Endothelial cell of umbilical vein (primary cell): ENCODE measurements at regions not wholly inside any gene's neighbourhood (a gene's known extent, or its start where the extent isn't known, plus 50 kb on each side); places are given as distances from the start of the nearest gene placed in this dataset.

Source experiments
- BruUV-seq: library from RNA; stranded (reverse); fragments of 400-500 nt; replicated peaks from 2 replicates; lab custom pipeline; 2021; lab: Mats Ljungman, UMichigan
- CTCF ChIA-PET: fragments of 300-600, 350-600 bp; sonication (Branson Sonifier 250); formaldehyde crosslinking; loops from one replicate; lab custom pipeline; 2021; ENCODE audit warnings: antibody characterized with exemption, inconsistent platforms; lab: Charles Lee
- POLR2A ChIA-PET: fragments of 300-600, 350-600 bp; sonication (Branson Sonifier 250); formaldehyde crosslinking; loops from one replicate; lab custom pipeline; 2021; ENCODE audit warnings: antibody characterized with exemption, inconsistent platforms; lab: Charles Lee
- DNase-seq: peaks from one replicate; pipeline ENCODE4 v3.0.0-alpha.2; 2011; ENCODE audit warnings: low read depth, low spot score
- FAIRE-seq: peaks from 2 replicates; lab custom pipeline; 2011; peaks lifted over from hg19 to GRCh38; lab: Jason Lieb, UNC
- H2AFZ ChIP-seq: 2 replicates; pipeline ENCODE4 v1.6.0; 2012; ENCODE audit warnings: low read depth, low read length, control low read depth, inconsistent platforms
- H3K27ac ChIP-seq: 2 replicates; pipeline ENCODE4 v1.5.1; 2011; ENCODE audit warnings: low read depth, mild to moderate bottlenecking, control low read depth, low read length, moderate library complexity; ENCODE audit not compliant: insufficient read depth
- H3K27me3 ChIP-seq, 2 experiments: 2 replicates each; pipeline versions ENCODE4 v1.6.0 to v1.6.1; 2011; ENCODE audit warnings: low read length in 2 of 2, mixed read lengths in 1 of 2; ENCODE audit not compliant: control insufficient read depth in 2 of 2, insufficient read depth in 2 of 2
- H3K36me3 ChIP-seq, 2 experiments: 2 replicates in 1 of 2; 3 replicates in 1 of 2; pipeline ENCODE4 v1.5.1; 2011; ENCODE audit warnings: low read length in 2 of 2, mild to moderate bottlenecking in 1 of 2, moderate library complexity in 1 of 2; ENCODE audit not compliant: control insufficient read depth in 2 of 2, insufficient read depth in 2 of 2; ENCODE audit errors: extremely low read depth in 1 of 2
- H3K4me1 ChIP-seq: 3 replicates; pipeline ENCODE4 v1.5.1; 2011; ENCODE audit warnings: mild to moderate bottlenecking, low read length; ENCODE audit not compliant: control insufficient read depth, insufficient read depth; ENCODE audit errors: extremely low read depth
- H3K4me2 ChIP-seq: 2 replicates; pipeline ENCODE4 v1.6.1; 2011; ENCODE audit warnings: low read length, control low read depth, mixed read lengths; ENCODE audit not compliant: insufficient read depth
- H3K4me3 ChIP-seq, 3 experiments: fragments of 200-600 bp in 1 of 3; sonication (generic), shearing (Covaris generic) in 1 of 3; replicated peaks in 1 of 3; 2 replicates each; pipeline ENCODE4 v1.5.1; 2011 to 2016; ENCODE audit warnings: control low read depth in 3 of 3, low read length in 3 of 3, mild to moderate bottlenecking in 2 of 3, inconsistent platforms in 1 of 3, low read depth in 1 of 3, moderate library complexity in 1 of 3; ENCODE audit not compliant: insufficient read depth in 1 of 3
- H3K79me2 ChIP-seq: 2 replicates; pipeline ENCODE4 v1.6.0; 2012; ENCODE audit warnings: low read length, inconsistent platforms; ENCODE audit not compliant: control insufficient read depth, insufficient read depth
- H3K9ac ChIP-seq: replicated peaks from 2 replicates; pipeline ENCODE3; 2011; ENCODE audit warnings: low read length, control low read depth; ENCODE audit not compliant: insufficient read depth; ENCODE audit errors: extremely low read depth
- H3K9me1 ChIP-seq: replicated peaks from 3 replicates; pipeline ENCODE4 v1.6.0; 2011; ENCODE audit warnings: mild to moderate bottlenecking, low read length; ENCODE audit not compliant: control insufficient read depth, insufficient read depth; ENCODE audit errors: extremely low read depth
- H3K9me3 ChIP-seq: replicated peaks from 2 replicates; pipeline ENCODE4 v1.5.1; 2012; ENCODE audit warnings: low read length, inconsistent platforms; ENCODE audit not compliant: control insufficient read depth, insufficient read depth
- H4K20me1 ChIP-seq: replicated peaks from 2 replicates; pipeline ENCODE3; 2011; ENCODE audit warnings: mild to moderate bottlenecking, low read length; ENCODE audit not compliant: control insufficient read depth, insufficient read depth; ENCODE audit errors: extremely low read depth
- EZH2 ChIP-seq: IDR thresholded peaks from 2 replicates; pipeline ENCODE4 v1.6.1; 2012; ENCODE audit warnings: borderline replicate concordance, low read depth, mild to moderate bottlenecking, moderate library complexity, low read length, inconsistent platforms; ENCODE audit not compliant: severe bottlenecking
- FOS ChIP-seq: IDR thresholded peaks from 2 replicates; pipeline ENCODE4 v1.6.1; 2011; ENCODE audit warnings: mild to moderate bottlenecking, low read length, moderate library complexity, borderline replicate concordance; ENCODE audit not compliant: insufficient read depth
- GATA2 ChIP-seq: IDR thresholded peaks from 2 replicates; pipeline ENCODE4 v1.7.0; 2011; ENCODE audit warnings: low read depth, mild to moderate bottlenecking, moderate library complexity, mixed read lengths, low read length; ENCODE audit not compliant: insufficient read length, insufficient read depth
- JUN ChIP-seq: IDR thresholded peaks from 2 replicates; pipeline ENCODE4 v1.6.1; 2011; ENCODE audit warnings: borderline replicate concordance, low read depth; ENCODE audit not compliant: insufficient read length, insufficient read depth
- MAX ChIP-seq: IDR thresholded peaks from 2 replicates; pipeline ENCODE4 v1.6.1; 2011; ENCODE audit not compliant: insufficient read depth, insufficient read length
- MYC ChIP-seq: IDR thresholded peaks from one replicate; pipeline ENCODE4 v1.6.1; 2011; ENCODE audit warnings: mild to moderate bottlenecking, low read depth, low read length
- dilution Hi-C: fragments of 300-500 bp; cut with MboI; formaldehyde crosslinking; loops from one replicate; pipeline ENCODE4 v1.15.0; 2019; ENCODE audit warnings: low sequenced_read_pairs; ENCODE audit not compliant: extremely low pct_ligation_motif_present
- intact Hi-C: fragments of 100-400 bp; cut with micrococcal nuclease; formaldehyde crosslinking; loops from one replicate; pipeline ENCODE4 v1.10.0; 2022

- Histone ChIP-seq H4K20me1 (no peaks in the 10 kb centered on the region), H2AFZ (no peak overlapping the region), H3K9me3 (no peaks in the 10 kb centered on the region), H3K36me3 (no peaks in the 10 kb centered on the region), H3K9ac (no peak overlapping the region), H3K4me1 (no peaks in the 10 kb centered on the region), H3K4me3 (no peak overlapping the region), H3K4me2 (no peak overlapping the region), H3K79me2 (no peaks in the 10 kb centered on the region), H3K27me3 (no peaks in the 10 kb centered on the region), H3K9me1 (no peaks in the 10 kb centered on the region), H3K27ac (no peak overlapping the region)
- intact Hi-C loops, result no loop called here
- BruUV-seq, result no TSS peak
- POLR2A ChIA-PET, result no interaction called here
- dilution Hi-C loops, result no loop called here
- FAIRE-seq (no peak), DNase-seq (no peak)
- TF ChIP-seq FOS, result no peak
- CTCF ChIA-PET, result interaction anchor here (1.3 to 1.5 kb wide), 2 partner anchors 9 to 18 kb away, joined by 4 read pairs; no protein-coding TSS in a partner anchor
These were observed 180.5 kb upstream of the RIOK2 start for GRCh38 chr5:97363577-97363976.

- dilution Hi-C loops (no loop called here), intact Hi-C loops (no loop called here)
- H3K9ac ChIP-seq, result no peak overlapping the region
- H3K4me1 ChIP-seq, result no peaks in the 10 kb centered on the region
- no TSS peak for BruUV-seq
- no peaks in the 10 kb centered on the region for H3K27me3 ChIP-seq
- H3K4me2 ChIP-seq, result no peak overlapping the region
- H3K79me2 ChIP-seq, result no peaks in the 10 kb centered on the region
- H3K27ac ChIP-seq, result no peak overlapping the region
- DNase-seq (no peak), FAIRE-seq (no peak)
- CTCF ChIA-PET, result no interaction called here
- H3K9me3 ChIP-seq, result no peaks in the 10 kb centered on the region
- TF ChIP-seq MYC, result no peak
- TF ChIP-seq MAX, result no peak
- TF ChIP-seq FOS, result no peak
- TF ChIP-seq EZH2, result no peak
- no peak for TF ChIP-seq GATA2
- TF ChIP-seq JUN, result no peak
- H3K9me1 ChIP-seq, result no peaks in the 10 kb centered on the region
- H3K36me3 ChIP-seq, result no peaks in the 10 kb centered on the region
- no peaks in the 10 kb centered on the region for H4K20me1 ChIP-seq
- no peak overlapping the region for H2AFZ ChIP-seq
- POLR2A ChIA-PET, result no interaction called here
- H3K4me3 ChIP-seq, result no peak overlapping the region
These were observed 181.7 kb upstream of the RIOK2 start for GRCh38 chr5:97364731-97365130.
